Dendritic cell treated with granulocyte-macrophage colony-stimulating factor and Interleukin-4, amounts not matched to agents 40 ng/mL and 50 ng/mL, for 4 days (primary cell): ENCODE measurements at regions not wholly inside any gene's neighbourhood (a gene's known extent, or its start where the extent isn't known, plus 50 kb on each side); places are given as distances from the start of the nearest gene placed in this dataset.
"Not testable (repeated sequence)": the region's sequence is repeated elsewhere in the genome, so short reads cannot be mapped to it uniquely, and the experiment has no call there.

Experiments used
- H3K27ac Mint-ChIP-seq: one replicate; pipeline ENCODE4 v1.8.0; 2022; ENCODE audit warnings: mild to moderate bottlenecking, mixed read lengths
- H3K27me3 Mint-ChIP-seq: one replicate; pipeline ENCODE4 v1.8.0; 2022; ENCODE audit warnings: mild to moderate bottlenecking, mixed read lengths
- H3K36me3 Mint-ChIP-seq: one replicate; pipeline ENCODE4 v1.8.0; 2022; ENCODE audit warnings: low read depth, mixed read lengths
- H3K4me1 Mint-ChIP-seq: one replicate; pipeline ENCODE4 v1.8.0; 2022; ENCODE audit warnings: low read depth, mixed read lengths
- H3K4me3 Mint-ChIP-seq: one replicate; pipeline ENCODE4 v1.8.0; 2022; ENCODE audit warnings: mild to moderate bottlenecking, moderate library complexity, mixed read lengths
- H3K9me3 Mint-ChIP-seq: one replicate; pipeline ENCODE4 v1.8.0; 2022; ENCODE audit warnings: mixed read lengths
- intact Hi-C: fragments of 100-400 bp; cut with micrococcal nuclease; formaldehyde crosslinking; loops from one replicate; pipeline ENCODE4 v1.15.0; 2022

DNA sequence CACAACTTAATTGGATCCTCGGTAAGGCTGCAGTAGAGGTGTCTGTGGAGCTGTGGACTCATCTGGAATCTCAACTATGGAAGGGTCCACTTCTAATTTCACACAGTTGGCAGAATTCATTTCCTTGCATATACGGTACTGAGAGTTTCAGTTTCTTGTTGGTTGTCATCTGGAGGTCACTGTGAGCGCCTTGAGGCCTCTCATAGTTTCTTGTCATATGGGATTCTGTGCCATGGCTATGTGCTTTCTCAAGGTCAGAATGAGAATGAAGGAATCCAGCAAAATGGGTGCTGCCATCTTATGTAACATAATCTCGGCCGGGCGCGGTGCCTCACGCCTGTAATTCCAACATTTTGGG, 298.2 kb downstream of the DOK5 start:
- H3K27ac Mint-ChIP-seq: no peak overlapping the region
- H3K4me3 Mint-ChIP-seq: no peak overlapping the region
- peaks cover 16% of the 10 kb centered on the region for H3K9me3 Mint-ChIP-seq
- H3K4me1 Mint-ChIP-seq: no peaks in the 10 kb centered on the region
- no peaks in the 10 kb centered on the region for H3K27me3 Mint-ChIP-seq
- H3K36me3 Mint-ChIP-seq: no peaks in the 10 kb centered on the region
- intact Hi-C loops: no loop called here

DNA sequence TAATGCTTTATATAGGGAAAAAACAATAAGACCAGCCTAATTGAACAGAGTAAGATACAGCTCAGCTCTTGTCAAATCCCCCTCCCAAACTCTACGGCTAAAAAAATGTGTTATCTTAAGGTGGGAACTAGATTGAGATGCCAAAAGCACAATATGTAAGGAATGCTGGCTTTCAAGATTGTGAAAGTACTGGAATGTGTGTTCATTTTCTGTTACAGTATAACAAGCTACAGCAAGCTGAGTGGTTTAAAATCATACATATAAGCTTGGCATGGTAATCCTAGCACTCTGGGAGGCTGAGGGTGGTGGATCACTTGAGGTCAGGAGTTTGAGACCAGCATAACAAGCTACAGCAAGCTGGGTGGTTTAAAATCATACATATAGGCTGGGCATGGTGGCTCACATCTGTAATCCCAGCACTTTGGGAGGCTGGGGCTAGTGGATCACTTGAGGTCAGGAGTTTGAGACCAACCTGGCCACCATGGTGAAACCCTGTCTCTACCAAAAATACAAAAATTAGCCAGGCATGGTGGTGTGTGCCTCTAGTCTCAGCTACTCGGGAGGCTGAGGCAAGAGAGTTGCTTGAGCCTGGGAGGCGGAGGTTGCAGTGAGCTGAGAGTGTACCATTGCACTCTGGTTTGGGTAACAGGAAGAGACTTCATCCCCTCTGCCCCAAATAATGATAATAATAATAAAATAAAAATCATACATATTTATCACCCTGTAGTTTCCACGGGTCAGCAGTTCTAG, 297.7 kb downstream of the DOK5 start:
- Mint-ChIP-seq H3K36me3 (no peaks in the 10 kb centered on the region), H3K9me3 (peaks cover 21% of the 10 kb centered on the region), H3K27me3 (no peaks in the 10 kb centered on the region), H3K4me1 (no peaks in the 10 kb centered on the region), H3K4me3 (no peak overlapping the region), H3K27ac (no peak overlapping the region)
- intact Hi-C loops: no loop called here

DNA sequence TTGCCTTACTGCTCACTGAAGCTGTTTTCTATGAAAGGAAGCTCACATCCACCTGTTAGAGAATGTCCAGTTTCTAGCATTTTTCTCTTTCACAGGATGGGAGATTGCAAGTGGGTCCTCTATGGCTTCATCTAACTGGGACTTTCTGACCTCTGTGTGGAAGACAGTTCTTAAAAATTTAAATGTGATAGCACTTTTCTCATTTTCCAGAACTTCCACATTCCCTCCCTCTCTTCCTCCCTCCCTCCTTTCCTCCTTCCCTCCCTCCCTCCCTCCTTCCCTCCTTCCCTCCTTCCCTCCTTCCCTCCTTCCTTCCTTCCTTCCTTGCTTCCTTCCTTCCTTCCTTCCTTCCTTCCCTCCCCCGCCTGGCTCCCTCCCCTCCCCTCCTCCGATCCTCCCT, 291.1 kb downstream of the DOK5 start:
- H3K4me3 Mint-ChIP-seq: no peak overlapping the region
- no peak overlapping the region for H3K27ac Mint-ChIP-seq
- peaks cover 20% of the 10 kb centered on the region for H3K9me3 Mint-ChIP-seq
- H3K4me1 Mint-ChIP-seq: no peaks in the 10 kb centered on the region
- intact Hi-C loops: no loop called here
- no peaks in the 10 kb centered on the region for H3K36me3 Mint-ChIP-seq
- H3K27me3 Mint-ChIP-seq: no peaks in the 10 kb centered on the region

DNA sequence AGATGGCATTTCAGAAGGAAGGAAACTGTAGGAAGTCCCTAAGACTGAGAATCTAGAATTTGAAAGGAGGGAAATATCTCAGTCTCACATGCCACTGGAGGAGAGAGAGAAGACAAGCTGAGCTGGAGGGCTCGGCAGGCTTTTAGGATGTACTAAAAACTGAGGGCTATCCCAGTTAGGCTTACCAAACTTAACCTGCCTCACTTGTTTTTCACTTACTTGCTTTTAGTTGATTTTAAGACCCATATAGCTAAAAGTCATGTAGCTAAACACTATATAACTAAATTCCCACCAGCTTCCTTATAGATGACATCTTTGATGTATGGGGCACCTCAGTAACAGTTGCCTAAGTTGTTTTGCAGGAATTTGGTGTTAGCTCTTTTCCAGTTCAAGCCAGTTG, 288.0 kb downstream of the DOK5 start:
- no peak overlapping the region for H3K27ac Mint-ChIP-seq
- intact Hi-C loops: no loop called here
- H3K36me3 Mint-ChIP-seq: no peaks in the 10 kb centered on the region
- H3K27me3 Mint-ChIP-seq: no peaks in the 10 kb centered on the region
- no peaks in the 10 kb centered on the region for H3K4me1 Mint-ChIP-seq
- H3K4me3 Mint-ChIP-seq: no peak overlapping the region
- H3K9me3 Mint-ChIP-seq: peaks cover 21% of the 10 kb centered on the region

DNA sequence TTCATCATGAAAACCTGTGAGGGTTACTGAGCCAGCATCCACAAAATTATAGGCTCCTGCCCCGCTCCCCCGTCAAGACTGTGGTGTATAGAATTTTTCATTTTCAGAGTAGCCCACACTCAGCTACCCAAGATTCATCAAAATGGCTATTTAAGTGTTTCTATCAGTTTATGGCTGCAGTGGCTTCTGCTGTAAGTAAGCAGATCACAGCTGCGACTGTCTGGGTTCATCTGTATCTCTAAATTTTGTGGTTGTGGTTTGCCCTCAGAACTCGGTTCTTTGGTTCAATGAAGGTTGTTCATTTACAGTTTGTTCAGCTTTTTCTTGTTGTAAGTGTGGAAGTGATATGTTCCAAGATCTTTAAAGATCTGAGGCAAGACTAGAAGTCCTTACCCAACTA, 284.2 kb downstream of the DOK5 start:
- no peaks in the 10 kb centered on the region for H3K27me3 Mint-ChIP-seq
- no peaks in the 10 kb centered on the region for H3K4me1 Mint-ChIP-seq
- peaks cover 26% of the 10 kb centered on the region for H3K9me3 Mint-ChIP-seq
- H3K36me3 Mint-ChIP-seq: no peaks in the 10 kb centered on the region
- intact Hi-C loops: no loop called here
- H3K27ac Mint-ChIP-seq: no peak overlapping the region
- no peak overlapping the region for H3K4me3 Mint-ChIP-seq

DNA sequence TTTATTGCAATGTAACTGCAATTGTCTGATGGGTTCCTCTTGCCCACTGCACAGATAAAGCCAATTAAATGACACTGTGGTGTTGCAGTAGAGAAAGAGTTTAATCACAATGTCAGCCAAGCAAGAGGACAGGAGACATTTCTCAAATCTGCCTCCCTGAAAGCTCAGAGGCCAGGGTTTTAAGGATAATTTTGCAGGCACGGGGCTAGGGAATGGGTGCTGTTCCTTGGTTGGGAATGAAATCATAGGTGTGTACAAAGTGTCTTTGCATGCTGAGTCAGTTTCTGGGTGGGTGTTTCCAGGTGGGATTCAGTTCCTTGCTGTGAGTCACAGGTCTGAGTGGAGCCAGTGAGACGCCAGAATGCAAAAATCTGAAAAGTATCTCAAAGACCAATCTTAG, 271.4 kb downstream of the DOK5 start:
- intact Hi-C loops: no loop called here

DNA sequence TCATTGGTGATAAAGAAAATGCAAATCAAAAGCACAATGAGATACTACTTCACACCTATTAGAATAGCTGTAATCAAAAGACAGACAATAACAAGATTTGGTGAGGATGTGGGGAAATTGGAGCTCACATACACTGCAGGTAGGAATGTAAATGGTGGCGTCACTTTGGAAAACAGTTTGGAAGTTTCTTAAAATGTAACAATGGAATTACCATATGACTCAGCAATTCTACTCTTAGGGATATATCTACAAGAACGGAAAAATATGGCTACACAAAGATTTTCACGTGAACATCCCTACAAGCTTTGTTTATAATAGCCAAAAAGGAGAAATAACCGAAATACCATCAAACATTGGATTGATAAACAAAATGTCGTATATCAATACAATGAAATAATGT, 270.4 kb downstream of the DOK5 start:
- Mint-ChIP-seq H3K27me3 (no peaks in the 10 kb centered on the region), H3K9me3 (peaks cover 19% of the 10 kb centered on the region), H3K27ac (no peak overlapping the region), H3K4me1 (no peaks in the 10 kb centered on the region), H3K36me3 (no peaks in the 10 kb centered on the region), H3K4me3 (no peak overlapping the region)
- intact Hi-C loops: no loop called here

More for the DNA sequence above, 271.4 kb downstream of the DOK5 start:
- no peaks in the 10 kb centered on the region for H3K36me3 Mint-ChIP-seq
- no peaks in the 10 kb centered on the region for H3K27me3 Mint-ChIP-seq
- H3K4me3 Mint-ChIP-seq: no peak overlapping the region
- H3K9me3 Mint-ChIP-seq: peaks cover 25% of the 10 kb centered on the region
- no peaks in the 10 kb centered on the region for H3K4me1 Mint-ChIP-seq
- no peak overlapping the region for H3K27ac Mint-ChIP-seq

DNA sequence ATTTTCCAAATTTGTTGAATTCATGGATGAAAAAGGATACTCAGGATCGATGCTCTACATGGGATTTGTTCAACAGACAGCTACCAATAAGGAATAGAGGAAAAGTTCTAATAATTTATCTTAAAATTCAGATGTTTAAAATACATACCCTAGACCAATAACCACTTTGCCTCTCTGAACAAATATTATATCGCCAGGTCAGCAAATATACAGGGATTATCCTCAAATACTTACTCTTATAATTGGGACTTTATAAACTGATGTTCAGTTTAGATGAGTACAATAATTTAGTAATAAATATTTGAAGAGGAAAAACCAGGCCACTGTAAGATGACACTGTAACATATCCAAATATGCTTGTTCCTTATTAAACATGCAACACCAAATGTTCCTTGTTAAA, 268.7 kb downstream of the DOK5 start:
- no peaks in the 10 kb centered on the region for H3K36me3 Mint-ChIP-seq

DNA sequence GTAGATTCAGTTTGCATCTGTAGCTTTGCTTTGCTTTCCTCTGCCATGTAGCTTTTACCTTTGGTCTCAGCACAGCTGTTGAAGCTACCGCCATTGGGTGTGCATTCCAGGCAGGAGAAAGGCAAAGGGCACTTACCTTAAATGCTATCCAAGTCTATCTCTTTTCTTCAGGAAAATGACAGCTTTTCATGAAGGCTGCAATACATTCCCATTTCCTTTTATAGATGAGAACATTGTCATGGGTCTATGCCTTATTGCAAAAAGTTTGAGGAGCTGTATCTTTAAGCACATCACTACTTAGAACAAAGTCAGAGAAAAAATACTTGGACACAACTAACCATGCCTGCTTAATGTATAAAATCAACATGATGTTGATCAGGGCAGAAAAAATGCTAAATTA, 266.8 kb downstream of the DOK5 start:
- Mint-ChIP-seq H3K27ac (no peak overlapping the region), H3K36me3 (no peaks in the 10 kb centered on the region), H3K27me3 (no peaks in the 10 kb centered on the region), H3K4me3 (no peak overlapping the region), H3K4me1 (no peaks in the 10 kb centered on the region), H3K9me3 (peaks cover 5% of the 10 kb centered on the region)
- intact Hi-C loops: no loop called here

More for the DNA sequence above, 268.7 kb downstream of the DOK5 start:
- H3K4me3 Mint-ChIP-seq: no peak overlapping the region
- H3K27ac Mint-ChIP-seq: no peak overlapping the region
- no peaks in the 10 kb centered on the region for H3K4me1 Mint-ChIP-seq
- H3K9me3 Mint-ChIP-seq: peaks cover 5% of the 10 kb centered on the region
- H3K27me3 Mint-ChIP-seq: no peaks in the 10 kb centered on the region
- intact Hi-C loops: no loop called here

DNA sequence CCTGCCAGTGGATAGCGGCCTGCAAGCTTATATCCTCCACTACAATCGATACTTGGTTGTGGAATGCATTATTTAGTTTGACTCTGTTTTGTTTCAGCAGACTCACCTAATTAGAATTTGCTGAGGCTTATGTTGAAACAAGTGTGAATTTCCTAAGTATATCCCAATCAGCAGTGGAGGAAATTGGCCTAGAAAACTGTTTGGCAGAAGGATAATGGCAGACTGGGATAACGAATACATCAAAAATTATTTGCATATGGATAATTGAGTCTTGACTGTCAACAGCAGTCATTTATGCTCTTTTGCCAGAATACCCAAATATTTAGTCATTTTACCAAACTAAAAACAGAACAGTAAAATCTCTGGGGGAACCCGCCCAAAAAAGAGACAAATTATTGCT, 261.0 kb downstream of the DOK5 start:
- H3K36me3 Mint-ChIP-seq: no peaks in the 10 kb centered on the region
- no peaks in the 10 kb centered on the region for H3K27me3 Mint-ChIP-seq
- H3K4me1 Mint-ChIP-seq: no peaks in the 10 kb centered on the region
- intact Hi-C loops: no loop called here
- H3K27ac Mint-ChIP-seq: no peak overlapping the region
- no peaks in the 10 kb centered on the region for H3K9me3 Mint-ChIP-seq
- no peak overlapping the region for H3K4me3 Mint-ChIP-seq

DNA sequence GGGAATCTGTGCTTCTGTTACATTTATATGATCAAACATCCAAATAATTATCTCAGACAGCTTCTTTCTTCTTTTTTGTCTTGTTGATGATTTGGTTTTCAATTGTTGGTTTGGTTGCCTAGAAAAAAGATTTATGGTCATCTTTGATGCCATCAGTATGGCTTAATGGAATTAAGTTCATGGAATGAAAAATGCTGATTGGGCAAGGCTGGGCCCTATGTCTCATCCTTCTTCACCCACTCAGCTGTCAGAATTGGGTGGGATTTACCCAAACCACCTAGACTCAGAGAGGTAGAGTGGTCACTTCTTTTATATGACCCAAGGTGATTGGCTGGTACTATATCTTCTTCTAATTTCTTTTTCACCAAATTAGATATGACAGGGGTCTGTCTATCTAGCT, 258.3 kb downstream of the DOK5 start:
- H3K4me3 Mint-ChIP-seq: no peak overlapping the region
- H3K36me3 Mint-ChIP-seq: no peaks in the 10 kb centered on the region
- H3K27ac Mint-ChIP-seq: no peak overlapping the region
- no peaks in the 10 kb centered on the region for H3K27me3 Mint-ChIP-seq
- H3K4me1 Mint-ChIP-seq: no peaks in the 10 kb centered on the region
- H3K9me3 Mint-ChIP-seq: no peaks in the 10 kb centered on the region
- intact Hi-C loops: no loop called here

DNA sequence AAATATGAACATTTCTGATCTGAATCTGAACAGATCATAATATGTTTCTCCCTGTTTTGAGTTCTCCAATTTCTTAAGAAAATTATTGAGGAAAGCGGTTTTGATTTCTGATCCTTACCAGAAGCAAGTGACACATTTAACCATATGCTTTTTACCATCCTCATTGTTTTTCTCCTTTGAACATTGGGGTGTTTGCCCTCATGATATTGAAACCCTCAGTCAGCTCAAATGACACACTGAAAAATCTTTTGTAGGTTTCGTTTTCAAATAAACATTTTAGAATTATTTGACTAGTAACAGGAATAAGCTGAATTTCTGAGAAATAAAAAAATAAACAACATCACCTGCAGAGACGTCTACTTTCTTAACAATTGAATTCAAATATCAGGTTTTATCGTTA, 252.1 kb downstream of the DOK5 start:
- no peaks in the 10 kb centered on the region for H3K36me3 Mint-ChIP-seq

DNA sequence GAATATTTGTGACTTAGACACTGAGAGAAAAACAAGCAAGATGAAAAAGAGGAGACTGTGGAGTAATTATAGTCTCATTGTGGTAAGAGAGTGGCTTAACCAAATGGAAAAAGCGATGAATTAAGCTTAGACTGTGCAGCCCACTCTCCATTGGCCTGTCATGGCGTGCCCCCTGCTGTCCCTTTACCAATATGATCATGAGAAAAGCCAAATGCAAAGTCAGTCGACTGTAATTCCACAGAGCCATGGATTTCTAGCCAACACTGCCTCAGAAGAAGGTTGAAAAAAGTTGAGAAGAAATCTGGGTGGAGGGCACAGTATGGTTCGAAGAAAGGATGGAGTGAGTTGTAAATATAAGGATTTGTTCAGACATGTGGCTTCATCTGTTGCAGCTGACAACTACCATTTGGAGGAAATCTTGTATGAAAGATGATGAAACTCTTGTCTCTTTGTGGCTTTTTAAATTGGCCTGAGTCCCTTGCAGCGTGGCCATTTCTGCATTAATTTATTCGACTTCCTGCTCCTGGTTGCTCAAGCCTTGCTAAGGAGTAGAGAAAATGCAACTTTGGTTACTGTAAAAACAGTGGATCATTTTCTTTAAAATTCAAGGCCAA, 251.4 kb downstream of the DOK5 start:
- H3K4me1 Mint-ChIP-seq: no peaks in the 10 kb centered on the region
- H3K9me3 Mint-ChIP-seq: no peaks in the 10 kb centered on the region
- intact Hi-C loops: no loop called here
- H3K27me3 Mint-ChIP-seq: no peaks in the 10 kb centered on the region
- H3K36me3 Mint-ChIP-seq: no peaks in the 10 kb centered on the region
- H3K27ac Mint-ChIP-seq: no peak overlapping the region
- no peak overlapping the region for H3K4me3 Mint-ChIP-seq

More for the DNA sequence above, 252.1 kb downstream of the DOK5 start:
- intact Hi-C loops: no loop called here
- no peaks in the 10 kb centered on the region for H3K9me3 Mint-ChIP-seq
- H3K27me3 Mint-ChIP-seq: no peaks in the 10 kb centered on the region
- H3K4me3 Mint-ChIP-seq: no peak overlapping the region
- H3K4me1 Mint-ChIP-seq: no peaks in the 10 kb centered on the region
- no peak overlapping the region for H3K27ac Mint-ChIP-seq

DNA sequence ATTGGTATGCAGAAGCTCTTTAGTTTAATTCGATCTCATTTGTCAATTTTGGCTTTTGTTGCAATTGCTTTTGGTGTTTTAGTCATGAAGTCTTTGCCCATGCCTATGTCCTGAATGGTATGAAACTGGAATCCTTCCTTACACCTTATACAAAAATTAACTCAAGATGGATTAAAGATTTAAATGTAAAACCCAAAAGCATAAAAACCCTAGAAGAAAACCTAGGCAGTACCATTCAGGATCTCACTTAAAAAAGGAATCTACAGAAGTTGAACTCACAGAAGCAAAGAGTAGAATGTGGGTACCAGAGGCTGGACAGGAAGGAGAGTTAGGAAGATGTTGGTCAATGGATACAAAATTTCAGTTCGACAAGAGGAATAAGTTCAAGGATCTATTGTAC, 249.9 kb downstream of the DOK5 start:
- H3K4me1 Mint-ChIP-seq, H3K27me3 Mint-ChIP-seq, intact Hi-C loops, H3K9me3 Mint-ChIP-seq, H3K4me3 Mint-ChIP-seq, H3K36me3 Mint-ChIP-seq, H3K27ac Mint-ChIP-seq: not testable (repeated sequence)

DNA sequence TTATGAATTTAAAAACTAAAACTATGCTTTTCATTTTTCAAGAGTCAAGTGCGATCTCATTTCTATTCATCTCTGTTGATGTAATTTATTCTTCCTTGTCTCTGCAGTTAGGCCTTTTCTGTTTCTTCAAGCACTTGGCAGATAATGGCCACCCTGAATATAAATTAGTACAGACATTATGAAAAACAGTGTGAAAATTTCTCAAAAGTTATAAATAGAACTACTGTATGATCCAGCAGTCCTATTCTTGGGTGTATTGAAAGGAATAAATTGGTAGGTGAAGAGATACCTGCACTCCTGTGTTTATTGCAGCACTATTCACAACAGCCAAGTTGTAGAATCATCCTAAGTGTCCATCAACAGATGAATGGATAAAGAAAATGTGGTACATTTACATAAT, 248.3 kb downstream of the DOK5 start:
- intact Hi-C loops: no loop called here
- H3K4me1 Mint-ChIP-seq: no peaks in the 10 kb centered on the region
- H3K27me3 Mint-ChIP-seq: no peaks in the 10 kb centered on the region
- H3K36me3 Mint-ChIP-seq: no peaks in the 10 kb centered on the region
- no peak overlapping the region for H3K4me3 Mint-ChIP-seq
- H3K9me3 Mint-ChIP-seq: no peaks in the 10 kb centered on the region
- no peak overlapping the region for H3K27ac Mint-ChIP-seq
